HG02870 (cell line): ENCODE measurements at regions not wholly inside any gene's neighbourhood (a gene's known extent, or its start where the extent isn't known, plus 50 kb on each side); places are given as distances from the start of the nearest gene placed in this dataset.
"Not testable (repeated sequence)": the region's sequence is repeated elsewhere in the genome, so short reads cannot be mapped to it uniquely, and the experiment has no call there.

Source experiments
- ATAC-seq: cut with Tn5 transposase; IDR thresholded peaks from one replicate; pipeline ENCODE4 v1.9.1; 2021; ENCODE audit warnings: mild to moderate bottlenecking, moderate library complexity; ENCODE audit not compliant: unreplicated experiment

- ATAC-seq, result no peak
Observed at GRCh38 chr15:66993874-66994696, 71.3 kb upstream of the SMAD3 start.

GRCh38 chr15:66994927-66995656, 70.3 kb upstream of the SMAD3 start:
- ATAC-seq, result no peak

GRCh38 chr15:66996094-66996493, 69.3 kb upstream of the SMAD3 start:
- ATAC-seq, result no peak

- no peak for ATAC-seq
Observed at GRCh38 chr15:66997212-66997611, 68.2 kb upstream of the SMAD3 start.

- not testable (repeated sequence) for ATAC-seq
Observed at GRCh38 chr15:66998234-66998633, 67.2 kb upstream of the SMAD3 start.

- ATAC-seq, result no peak
Observed at GRCh38 chr15:66999046-66999968, 66.1 kb upstream of the SMAD3 start.

- ATAC-seq, result no peak
Observed at GRCh38 chr15:67000896-67001295, 64.5 kb upstream of the SMAD3 start.

- no peak for ATAC-seq
Observed at GRCh38 chr15:67002368-67002767, 63.0 kb upstream of the SMAD3 start.

- ATAC-seq, result no peak
Observed at GRCh38 chr15:67003586-67003985, 61.8 kb upstream of the SMAD3 start.

- no peak for ATAC-seq
Observed at GRCh38 chr15:67004142-67004541, 61.3 kb upstream of the SMAD3 start.

GRCh38 chr15:67005294-67005996, 60.0 kb upstream of the SMAD3 start:
- ATAC-seq, result no peak

GRCh38 chr15:67006083-67007065, 59.0 kb upstream of the SMAD3 start:
- ATAC-seq, result no peak

- no peak for ATAC-seq
Observed at GRCh38 chr15:67009576-67010569, 55.5 kb upstream of the SMAD3 start.

GRCh38 chr15:67010898-67011616, 54.3 kb upstream of the SMAD3 start:
- ATAC-seq, result no peak

GRCh38 chr15:67011617-67012005, 53.8 kb upstream of the SMAD3 start:
- no peak for ATAC-seq

GRCh38 chr15:67013696-67014095, 51.7 kb upstream of the SMAD3 start:
- ATAC-seq, result no peak
